ES-I3 (cell line): ENCODE measurements at regions not wholly inside any gene's neighbourhood (a gene's known extent, or its start where the extent isn't known, plus 50 kb on each side); places are given as distances from the start of the nearest gene placed in this dataset.

Experiments used
- H3K36me3 ChIP-seq: 2 replicates; pipeline ENCODE4 v1.6.1; 2013; ENCODE audit warnings: mild to moderate bottlenecking, low read length, control low read depth, moderate library complexity; ENCODE audit not compliant: insufficient read depth
- H3K4me1 ChIP-seq: 2 replicates; pipeline ENCODE4 v1.6.1; 2013; ENCODE audit warnings: mild to moderate bottlenecking, control low read depth, low read length; ENCODE audit not compliant: insufficient read depth
- H3K9ac ChIP-seq: 2 replicates; pipeline ENCODE4 v1.6.1; 2013; ENCODE audit warnings: low read depth, mild to moderate bottlenecking, low read length, moderate library complexity
- H3K9me3 ChIP-seq: 2 replicates; pipeline ENCODE4 v1.6.1; 2013; ENCODE audit warnings: mild to moderate bottlenecking, low read length, moderate library complexity; ENCODE audit not compliant: control insufficient read depth, insufficient read depth

DNA sequence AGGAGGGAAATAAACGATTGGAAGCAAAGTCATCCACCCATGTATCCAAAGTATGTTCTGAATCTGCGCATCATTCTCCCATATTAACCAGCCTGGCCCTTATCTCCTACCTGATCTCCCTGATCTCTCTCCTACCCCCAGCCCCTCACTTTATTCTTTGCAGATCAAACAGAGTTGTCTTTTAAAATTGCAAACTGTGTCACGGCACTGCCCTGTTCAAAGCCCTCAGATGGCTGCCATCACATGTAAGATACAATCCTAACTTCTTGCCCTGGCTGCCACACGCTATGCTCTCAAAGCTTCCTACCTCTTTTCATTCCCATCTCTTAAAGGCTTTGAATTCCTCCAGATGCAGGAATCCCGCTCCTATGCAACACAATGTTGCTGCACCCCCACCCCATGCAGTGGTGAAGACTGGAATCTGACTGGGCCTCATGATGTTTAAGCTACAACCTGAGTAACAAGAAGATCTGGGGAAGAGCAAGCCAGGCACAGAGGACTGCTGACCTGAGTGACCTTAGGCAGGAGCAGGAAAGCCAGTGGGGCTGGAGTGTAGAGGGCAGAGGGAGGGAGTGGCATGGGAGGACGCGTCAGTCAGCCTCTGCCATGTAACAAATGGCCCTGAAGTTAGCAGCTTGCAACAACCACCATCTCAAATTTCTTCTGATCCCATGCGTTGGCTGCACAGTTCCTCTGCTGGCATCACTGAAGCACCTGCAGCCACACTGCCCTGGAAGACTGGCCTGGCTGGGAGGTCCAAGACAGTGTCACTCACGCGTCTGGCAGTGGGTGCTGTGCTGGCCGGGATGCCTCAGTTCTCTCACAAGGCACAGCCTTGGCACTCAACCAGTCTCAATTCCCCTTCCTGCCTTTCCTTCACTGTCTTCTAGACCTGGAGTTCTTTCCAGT, 382.8 kb downstream of the BCL11B start:
- Histone ChIP-seq H3K9me3 (no peaks in the 10 kb centered on the region), H3K4me1 (no peaks in the 10 kb centered on the region), H3K36me3 (no peaks in the 10 kb centered on the region), H3K9ac (no peak overlapping the region)

DNA sequence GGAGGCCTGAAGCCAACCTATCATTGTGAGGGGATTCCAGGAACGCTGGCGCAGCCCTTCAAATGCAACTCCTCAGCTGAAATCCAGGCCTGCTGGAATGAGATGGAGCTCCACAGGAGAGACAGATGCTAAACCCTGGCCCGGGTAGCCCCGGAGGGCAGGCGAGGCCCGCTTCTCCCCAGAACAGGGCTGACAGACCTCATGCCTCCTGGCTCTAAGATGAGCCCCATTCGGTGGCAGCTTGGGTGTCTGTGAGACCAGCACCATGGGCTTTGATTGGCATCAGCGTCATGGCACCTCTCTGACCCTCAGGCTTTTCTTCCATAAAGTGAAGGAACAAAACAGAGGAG, 382.2 kb downstream of the BCL11B start:
- no peaks in the 10 kb centered on the region for H3K9me3 ChIP-seq
- H3K9ac ChIP-seq = no peak overlapping the region
- no peaks in the 10 kb centered on the region for H3K4me1 ChIP-seq
- no peaks in the 10 kb centered on the region for H3K36me3 ChIP-seq

DNA sequence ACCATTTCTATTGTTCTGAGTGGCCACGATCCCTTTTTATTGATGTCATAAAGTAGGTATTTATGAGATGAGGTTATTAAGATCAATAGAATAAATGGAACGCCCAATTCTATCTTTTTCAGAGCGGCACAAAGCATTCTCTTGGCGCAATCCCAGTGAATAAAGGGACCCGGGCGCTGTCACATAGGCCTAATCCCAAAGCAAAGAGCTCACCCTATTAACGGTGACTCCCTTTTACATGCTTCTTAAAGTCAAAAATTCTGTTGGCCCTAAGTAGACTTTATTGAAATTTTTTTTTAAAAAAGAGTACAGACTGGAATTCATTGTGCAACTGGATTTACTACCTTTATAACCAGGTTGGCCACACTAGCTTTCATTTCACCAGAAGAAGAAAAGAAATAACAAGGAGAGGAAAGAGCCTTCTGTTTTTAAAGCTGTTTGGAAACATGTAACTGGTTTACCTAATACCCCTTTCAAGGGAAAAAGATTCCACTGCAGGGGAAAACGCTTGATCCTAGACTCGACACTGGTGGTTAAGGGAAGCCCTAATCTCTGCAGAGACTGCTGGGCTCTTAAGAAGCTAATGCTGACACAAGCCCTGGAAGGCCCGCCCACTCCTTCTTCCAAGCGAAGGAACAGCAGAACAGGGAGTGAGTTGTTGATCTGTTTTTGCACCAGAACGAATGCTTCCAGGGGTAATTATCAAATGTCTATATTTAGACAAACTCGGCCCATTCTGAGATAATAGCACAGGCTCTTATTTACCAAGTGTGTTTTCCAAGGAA, 381.2 kb downstream of the BCL11B start:
- Histone ChIP-seq H3K4me1 (no peaks in the 10 kb centered on the region), H3K9me3 (no peaks in the 10 kb centered on the region), H3K9ac (no peak overlapping the region), H3K36me3 (no peaks in the 10 kb centered on the region)

DNA sequence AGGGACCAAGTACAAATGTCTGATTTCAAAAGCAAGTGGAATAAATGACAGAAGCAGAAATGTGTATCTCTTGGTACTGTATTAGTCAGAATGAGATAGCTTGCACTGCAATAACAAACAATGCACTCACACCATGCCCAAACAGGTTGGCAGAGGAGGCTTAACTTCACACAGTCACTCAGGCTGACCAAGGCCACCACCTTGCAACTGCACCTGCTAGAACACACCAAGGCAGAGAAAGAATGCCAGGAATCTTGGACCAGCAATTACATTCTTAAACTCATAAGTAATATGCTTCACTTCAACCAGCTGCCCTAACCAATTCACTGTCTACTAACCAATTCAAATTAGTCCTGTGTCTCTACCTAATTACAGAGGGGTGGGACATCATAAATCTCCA, 378.3 kb downstream of the BCL11B start:
- no peaks in the 10 kb centered on the region for H3K9me3 ChIP-seq
- no peaks in the 10 kb centered on the region for H3K4me1 ChIP-seq
- H3K9ac ChIP-seq = no peak overlapping the region
- H3K36me3 ChIP-seq = no peaks in the 10 kb centered on the region

DNA sequence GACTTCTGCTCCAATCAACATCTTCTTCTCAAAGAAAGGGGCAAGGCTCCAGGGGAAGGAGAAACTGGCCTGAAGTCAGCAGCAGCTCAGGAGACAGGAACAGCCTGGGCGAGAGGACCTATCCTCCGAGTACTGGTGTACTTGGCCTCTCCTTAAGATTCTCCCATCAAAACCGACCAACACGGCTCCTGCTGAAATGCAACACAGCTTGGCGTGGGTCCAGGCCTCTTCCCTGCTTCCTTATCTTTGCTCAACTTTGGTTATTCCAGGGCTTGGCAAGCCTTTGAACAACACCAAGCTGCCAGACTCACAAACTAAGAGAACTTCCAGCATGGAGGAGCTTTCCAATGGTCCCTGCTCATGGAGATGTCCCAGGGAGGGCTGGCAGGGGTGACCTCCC, 377.4 kb downstream of the BCL11B start:
- Histone ChIP-seq H3K9ac (no peak overlapping the region), H3K4me1 (no peaks in the 10 kb centered on the region), H3K36me3 (no peaks in the 10 kb centered on the region), H3K9me3 (no peaks in the 10 kb centered on the region)

DNA sequence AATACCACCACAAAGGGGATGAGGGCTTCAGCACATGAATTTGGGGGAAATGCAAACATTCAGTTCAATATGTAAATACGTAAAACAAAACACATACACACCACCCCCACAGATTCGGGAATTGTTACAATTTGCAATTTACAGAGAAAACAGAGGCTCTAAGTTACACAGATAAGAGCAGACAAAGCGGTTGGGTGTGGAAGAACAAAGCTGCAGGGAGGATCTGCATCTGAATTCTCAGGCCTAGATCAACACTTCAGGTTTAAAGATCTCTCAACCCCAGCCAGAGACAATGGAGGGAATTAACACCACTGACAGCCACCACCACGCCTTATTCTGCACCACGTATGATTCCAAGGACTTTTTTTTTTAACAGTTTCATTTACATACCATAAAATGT, 375.5 kb downstream of the BCL11B start:
- Histone ChIP-seq H3K36me3 (no peaks in the 10 kb centered on the region), H3K9me3 (no peaks in the 10 kb centered on the region), H3K9ac (no peak overlapping the region), H3K4me1 (no peaks in the 10 kb centered on the region)

DNA sequence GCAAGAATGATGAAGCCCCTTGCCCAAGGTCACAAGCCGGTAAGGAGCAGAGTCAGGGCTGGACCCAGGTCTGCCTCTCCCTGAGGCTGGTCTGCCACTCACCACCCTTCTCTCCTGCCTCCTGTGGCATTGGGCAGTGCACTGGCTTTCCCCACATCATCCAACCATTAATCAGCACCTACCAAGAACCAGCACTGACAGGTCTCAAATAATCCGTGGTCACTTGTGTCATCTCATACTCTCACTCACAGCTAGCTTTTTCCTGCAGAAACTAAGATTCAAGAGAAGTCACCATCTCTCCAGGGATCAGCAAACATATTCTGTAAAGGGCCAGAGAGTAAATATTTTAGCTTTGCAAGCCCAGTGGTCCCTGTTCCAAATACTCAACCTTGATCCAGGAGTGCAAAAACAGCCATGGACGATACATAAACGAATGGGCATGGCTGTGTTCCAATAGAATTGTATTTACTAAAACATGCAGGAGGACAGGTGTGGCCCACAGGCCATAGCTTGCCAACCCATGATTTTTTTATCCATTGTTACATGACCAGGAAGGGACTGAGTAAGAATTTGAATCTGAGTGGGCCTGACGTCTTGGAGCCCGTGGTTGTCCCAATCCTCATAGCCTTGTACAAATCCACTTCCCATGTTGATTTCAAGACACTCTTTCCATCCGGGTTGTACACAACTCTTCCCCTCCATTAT, 374.2 kb downstream of the BCL11B start:
- no peaks in the 10 kb centered on the region for H3K4me1 ChIP-seq
- H3K36me3 ChIP-seq = no peaks in the 10 kb centered on the region
- H3K9ac ChIP-seq = no peak overlapping the region
- no peaks in the 10 kb centered on the region for H3K9me3 ChIP-seq

DNA sequence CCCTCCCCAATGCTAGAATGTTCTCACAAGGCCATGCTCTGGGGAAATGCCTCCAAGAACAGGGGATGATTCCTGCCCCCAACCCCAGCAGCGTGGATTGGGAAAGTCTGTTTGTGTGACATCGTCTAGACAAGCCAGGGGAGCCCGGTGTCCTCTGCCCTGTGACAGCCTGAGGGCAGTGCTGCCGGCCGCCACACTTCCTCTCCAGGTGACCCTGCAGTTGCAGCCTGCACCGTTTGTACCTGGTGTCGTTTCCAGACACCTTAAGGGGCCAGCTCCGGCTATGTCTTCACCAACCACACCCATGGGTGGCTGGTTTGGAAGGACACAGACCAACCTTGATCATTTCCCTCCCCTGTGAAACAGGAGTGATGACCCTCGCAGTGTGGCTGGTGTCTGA, 372.6 kb downstream of the BCL11B start:
- Histone ChIP-seq H3K4me1 (no peaks in the 10 kb centered on the region), H3K9ac (no peak overlapping the region), H3K36me3 (no peaks in the 10 kb centered on the region), H3K9me3 (no peaks in the 10 kb centered on the region)

DNA sequence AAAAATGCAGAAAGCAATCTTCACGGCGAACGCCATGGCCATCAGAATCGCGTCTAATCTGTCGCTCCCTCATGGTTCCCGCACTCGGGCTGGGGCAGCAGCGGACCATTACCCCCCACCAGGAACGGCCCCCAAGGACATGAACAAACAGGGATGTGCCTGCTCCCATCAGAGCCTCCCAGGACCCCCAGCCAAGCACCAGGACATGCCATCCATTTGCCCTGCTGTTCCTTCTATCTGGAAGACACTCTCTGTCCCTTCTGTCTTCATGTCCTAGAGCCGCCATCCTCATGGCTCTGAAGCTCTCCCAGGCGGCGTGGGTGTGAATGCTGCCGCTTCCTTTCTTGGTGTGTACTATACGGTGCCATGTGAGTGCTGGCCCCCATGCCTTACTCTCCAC, 371.8 kb downstream of the BCL11B start:
- Histone ChIP-seq H3K9me3 (no peaks in the 10 kb centered on the region), H3K36me3 (no peaks in the 10 kb centered on the region), H3K4me1 (no peaks in the 10 kb centered on the region), H3K9ac (no peak overlapping the region)

DNA sequence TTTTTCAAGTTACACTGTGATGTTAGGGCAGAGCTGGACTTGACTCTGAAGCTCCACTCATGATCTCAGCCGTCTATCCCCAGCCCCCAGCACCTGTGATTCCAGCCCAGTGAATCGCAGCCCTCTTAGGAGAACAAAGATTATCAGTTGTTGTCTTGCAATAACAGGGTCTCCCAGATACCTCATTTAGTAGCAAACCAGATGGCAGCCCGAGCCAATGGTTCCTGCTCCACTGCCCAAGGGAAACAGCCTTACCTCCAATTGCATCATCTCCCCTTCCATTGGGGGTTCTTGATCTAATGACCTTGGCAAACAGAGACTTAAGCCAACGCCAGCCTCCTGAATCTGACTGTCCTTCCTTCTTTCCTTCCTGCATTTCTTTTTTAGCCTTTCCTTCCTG, 371.2 kb downstream of the BCL11B start:
- Histone ChIP-seq H3K36me3 (no peaks in the 10 kb centered on the region), H3K9me3 (no peaks in the 10 kb centered on the region), H3K4me1 (no peaks in the 10 kb centered on the region), H3K9ac (no peak overlapping the region)

DNA sequence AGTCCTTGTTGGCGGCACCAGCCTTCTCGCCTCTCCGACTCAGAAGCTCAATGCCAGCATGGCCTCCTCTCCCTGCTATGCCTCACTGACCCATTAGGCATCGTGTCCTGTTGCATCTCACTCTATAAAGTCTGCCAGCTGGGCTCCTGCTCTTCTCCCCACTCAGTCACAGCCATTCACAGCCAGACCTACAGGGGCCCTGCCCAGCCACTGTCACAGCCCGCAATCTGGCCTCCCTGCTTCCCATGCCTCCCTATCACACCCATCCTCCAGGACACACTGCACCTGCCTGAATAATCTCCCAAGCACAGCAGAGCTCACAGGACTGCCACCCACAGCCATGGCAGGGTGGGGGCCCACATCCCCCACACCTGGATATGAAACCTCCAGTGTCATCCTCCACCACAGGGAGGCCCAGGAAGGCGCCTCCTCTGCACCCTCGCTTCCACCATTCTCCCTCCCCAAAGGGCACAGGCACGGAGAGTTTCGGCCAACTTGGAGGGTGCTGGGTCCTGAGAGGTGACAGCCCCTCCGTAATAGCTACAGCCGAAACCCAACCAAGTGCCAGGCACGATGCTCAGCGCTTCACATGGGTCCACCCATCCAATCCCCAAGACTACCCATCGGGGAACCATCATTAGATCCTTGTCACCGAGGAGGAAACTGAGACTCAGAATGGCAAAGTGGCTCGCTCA, 370.3 kb downstream of the BCL11B start:
- Histone ChIP-seq H3K9me3 (no peaks in the 10 kb centered on the region), H3K9ac (no peak overlapping the region), H3K36me3 (no peaks in the 10 kb centered on the region), H3K4me1 (peaks cover under 1% of the 10 kb centered on the region; the same call in 1 of the 2 replicates)

DNA sequence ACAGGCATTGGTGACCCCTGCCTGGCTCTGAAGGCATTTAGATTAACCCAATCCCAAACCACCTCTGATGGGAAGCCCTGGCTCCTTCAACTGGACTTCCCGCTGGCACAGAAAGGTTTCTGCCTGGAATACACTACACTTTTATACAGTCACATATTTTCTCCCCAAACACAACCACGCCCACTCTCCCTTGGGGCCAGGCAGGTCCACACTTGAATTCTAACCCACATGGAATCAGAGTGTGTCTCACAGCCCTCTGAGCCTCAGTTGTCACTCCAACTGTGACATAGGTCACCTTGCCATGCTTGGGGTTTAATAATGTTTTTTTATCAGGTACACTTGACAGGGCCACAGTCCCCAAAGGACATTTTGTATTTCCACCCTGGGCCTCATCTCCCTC, 368.6 kb downstream of the BCL11B start:
- Histone ChIP-seq H3K36me3 (no peaks in the 10 kb centered on the region), H3K9ac (no peak overlapping the region), H3K4me1 (peaks cover 4% of the 10 kb centered on the region; the same call in 1 of the 2 replicates), H3K9me3 (no peaks in the 10 kb centered on the region)

DNA sequence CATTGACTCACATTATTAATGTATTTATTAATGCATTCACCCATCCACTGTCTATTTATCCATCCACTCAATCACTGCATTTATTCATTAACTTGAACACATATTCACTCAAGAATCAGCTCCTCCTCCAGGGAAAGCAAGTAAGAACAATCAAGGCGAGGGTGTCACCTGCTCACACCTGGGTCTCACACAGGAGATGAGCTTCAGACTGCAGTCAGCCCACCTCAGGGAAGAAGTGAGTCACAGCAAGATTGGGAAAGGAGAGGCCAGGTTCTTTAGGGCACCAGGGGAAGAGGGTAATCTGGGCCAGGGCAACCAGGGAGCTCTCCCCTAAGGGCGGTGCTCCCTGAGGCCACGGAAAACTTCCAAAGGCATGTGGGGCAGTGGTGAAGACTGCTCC, 367.3 kb downstream of the BCL11B start:
- Histone ChIP-seq H3K4me1 (peaks cover 4% of the 10 kb centered on the region; the same call in 1 of the 2 replicates), H3K9ac (no peak overlapping the region), H3K36me3 (no peaks in the 10 kb centered on the region), H3K9me3 (no peaks in the 10 kb centered on the region)
